HG02970 (cell line): ENCODE measurements at regions not wholly inside any gene's neighbourhood (a gene's known extent, or its start where the extent isn't known, plus 50 kb on each side); places are given as distances from the start of the nearest gene placed in this dataset.

ENCODE experiments used
- ATAC-seq: cut with Tn5 transposase; IDR thresholded peaks from one replicate; pipeline ENCODE4 v1.9.1; 2021; ENCODE audit warnings: mild to moderate bottlenecking, moderate library complexity, moderate number of reproducible peaks; ENCODE audit not compliant: unreplicated experiment, low FRiP score

- no peak for ATAC-seq
These were observed 984.0 kb downstream of the BRD1 start for GRCh38 chr22:48843640-48844039.

- ATAC-seq: no peak
These were observed 984.7 kb downstream of the BRD1 start for GRCh38 chr22:48842976-48843375.

- ATAC-seq: no peak
These were observed 985.1 kb downstream of the BRD1 start for GRCh38 chr22:48842583-48842945.

GRCh38 chr22:48841881-48842582, 985.6 kb downstream of the BRD1 start:
- ATAC-seq: no peak

GRCh38 chr22:48840112-48840949, 987.3 kb downstream of the BRD1 start:
- ATAC-seq: no peak

- ATAC-seq: no peak
These were observed 988.6 kb downstream of the BRD1 start for GRCh38 chr22:48838846-48839730.

- no peak for ATAC-seq
These were observed 989.3 kb downstream of the BRD1 start for GRCh38 chr22:48838376-48838775.

- ATAC-seq: no peak
These were observed 990.2 kb downstream of the BRD1 start for GRCh38 chr22:48837341-48837935.

GRCh38 chr22:48836673-48837340, 990.9 kb downstream of the BRD1 start:
- ATAC-seq: no peak

- no peak for ATAC-seq
These were observed 991.6 kb downstream of the BRD1 start for GRCh38 chr22:48835857-48836672.

GRCh38 chr22:48835364-48835763, 992.3 kb downstream of the BRD1 start:
- ATAC-seq: no peak

GRCh38 chr22:48834404-48834803, 993.3 kb downstream of the BRD1 start:
- ATAC-seq: no peak

GRCh38 chr22:48832592-48832991, 995.1 kb downstream of the BRD1 start:
- no peak for ATAC-seq

GRCh38 chr22:48829908-48830307, 997.8 kb downstream of the BRD1 start:
- no peak for ATAC-seq

- ATAC-seq: no peak
These were observed 999.0 kb downstream of the BRD1 start for GRCh38 chr22:48828688-48829087.

GRCh38 chr22:48827904-48828555, 999.6 kb downstream of the BRD1 start:
- ATAC-seq: no peak

GRCh38 chr22:48827268-48827846, 1000.3 kb downstream of the BRD1 start:
- no peak for ATAC-seq

- ATAC-seq: no peak
These were observed 1001.1 kb downstream of the BRD1 start for GRCh38 chr22:48826546-48826945.
